ENCODE measurements at regions not wholly inside any gene's neighbourhood (a gene's known extent, or its start where the extent isn't known, plus 50 kb on each side); places are given as distances from the start of the nearest gene placed in this dataset.

- no peak for TF ChIP-seq CTCF (IDR thresholded peaks at IDR 0.05)
- TF ChIP-seq EP300 (IDR thresholded peaks at IDR 0.05) = no peak
Measured at GRCh38 chr5:87836696-87837095, 424.0 kb upstream of the CCNH start.

Measured in sigmoid colon (tissue), 4 donors.